Spleen (tissue), 7 donors: ENCODE measurements at regions not wholly inside any gene's neighbourhood (a gene's known extent, or its start where the extent isn't known, plus 50 kb on each side); places are given as distances from the start of the nearest gene placed in this dataset.

Source experiments
- CTCF ChIP-seq, 11 experiments: fragments of 200-600 bp in 7 of 11; fragments of 450-650 bp in 4 of 11; sonication (generic) in 4 of 11; IDR thresholded peaks in 8 of 11; conservative IDR thresholded peaks in 3 of 11; 1 replicate in 7 of 11; 2 replicates in 4 of 11; pipeline versions ENCODE4 v1.4.0 to v1.8.0; 2016 to 2021; ENCODE audit warnings: antibody characterized with exemption in 11 of 11, inconsistent platforms in 4 of 11, mild to moderate bottlenecking in 1 of 11
- POLR2A ChIP-seq, 3 donors: fragments of 450-650 bp; IDR thresholded peaks; one replicate each; pipeline ENCODE4 v1.5.1; 2017; ENCODE audit warnings: antibody characterized with exemption in 3 of 3, mild to moderate bottlenecking in 1 of 3
- POLR2AphosphoS5 ChIP-seq, 3 donors: sonication (generic); formaldehyde crosslinking; IDR thresholded peaks; one replicate each; pipeline ENCODE4 v1.5.1; 2017; ENCODE audit warnings: antibody characterized with exemption in 3 of 3
- donor health status: DM: no; HTN: no; CAD: no; lungs with moderate emphysema.
- donor health status: DM: no; HTN: no; CAD: no.
- donor health status: DM: no; HTN: no; CAD: no.

GRCh38 chr6:140566781-140567277 is 1192.4 kb upstream of the CITED2 start:
- TF ChIP-seq POLR2AphosphoS5 (IDR thresholded peaks at IDR 0.05) = no peak
- TF ChIP-seq CTCF (IDR thresholded peaks at IDR 0.05 in 8 of 11, conservative IDR thresholded peaks at IDR 0.05 in 3 of 11) = no peak
- no peak for TF ChIP-seq POLR2A (IDR thresholded peaks at IDR 0.05)
